Colonic mucosa (tissue), 4 donors: ENCODE measurements at regions not wholly inside any gene's neighbourhood (a gene's known extent, or its start where the extent isn't known, plus 50 kb on each side); places are given as distances from the start of the nearest gene placed in this dataset.

Source experiments
- DNase-seq: peaks from one replicate; pipeline ENCODE4 v3.0.0-alpha.2; 2020
- H3K27ac ChIP-seq: fragments of 200-600 bp; one replicate; pipeline ENCODE4 v1.8.0; 2021
- H3K27me3 ChIP-seq: fragments of 200-600 bp; one replicate; pipeline ENCODE4 v1.8.0; 2021
- H3K36me3 ChIP-seq: fragments of 200-600 bp; one replicate; pipeline ENCODE4 v1.8.0; 2021
- H3K4me1 ChIP-seq: fragments of 200-600 bp; one replicate; pipeline ENCODE4 v1.8.0; 2021; ENCODE audit warnings: mild to moderate bottlenecking
- H3K4me3 ChIP-seq: fragments of 200-600 bp; one replicate; pipeline ENCODE4 v1.8.0; 2021
- H3K9ac ChIP-seq, 2 donors: one replicate each; pipeline ENCODE4 v1.7.0; 2013; ENCODE audit warnings: control low read depth in 2 of 2, low read depth in 2 of 2, low read length in 2 of 2
- H3K9me3 ChIP-seq: fragments of 200-600 bp; one replicate; pipeline ENCODE4 v1.8.0; 2021
- CTCF ChIP-seq: fragments of 200-600 bp; IDR thresholded peaks from one replicate; pipeline ENCODE4 v1.8.0; 2022; ENCODE audit warnings: antibody characterized with exemption, mild to moderate bottlenecking
- intact Hi-C: fragments of 100-400 bp; cut with DNase I; formaldehyde crosslinking; loops from one replicate; pipeline ENCODE4 v1.14.1; 2022
- donor health status: healthy.
- donor health status: DM: no; HTN: no; CAD: no.
- donor health status: DM: no; HTN: no; CAD: no.

GRCh38 chr20:39878809-39879208 is 810.2 kb downstream of the MAFB start:
- H3K4me3 ChIP-seq = no peak overlapping the region
- intact Hi-C loops = no loop called here
- no peaks in the 10 kb centered on the region for H3K36me3 ChIP-seq
- no peak overlapping the region for H3K9ac ChIP-seq
- no peak for TF ChIP-seq CTCF
- H3K4me1 ChIP-seq = no peaks in the 10 kb centered on the region
- H3K9me3 ChIP-seq = no peaks in the 10 kb centered on the region
- no peaks in the 10 kb centered on the region for H3K27me3 ChIP-seq
- no peak for DNase-seq
- no peak overlapping the region for H3K27ac ChIP-seq

GRCh38 chr20:39878320-39878719 is 810.7 kb downstream of the MAFB start:
- no peaks in the 10 kb centered on the region for H3K9me3 ChIP-seq
- TF ChIP-seq CTCF = no peak
- no peaks in the 10 kb centered on the region for H3K36me3 ChIP-seq
- H3K27me3 ChIP-seq = no peaks in the 10 kb centered on the region
- H3K4me1 ChIP-seq = no peaks in the 10 kb centered on the region
- intact Hi-C loops = no loop called here
- H3K4me3 ChIP-seq = no peak overlapping the region
- no peak overlapping the region for H3K27ac ChIP-seq
- H3K9ac ChIP-seq = no peak overlapping the region
- DNase-seq = no peak

- Histone ChIP-seq H3K27ac (no peak overlapping the region), H3K9ac (no peak overlapping the region), H3K4me3 (no peak overlapping the region), H3K27me3 (no peaks in the 10 kb centered on the region), H3K9me3 (no peaks in the 10 kb centered on the region), H3K4me1 (no peaks in the 10 kb centered on the region), H3K36me3 (no peaks in the 10 kb centered on the region)
- no peak for TF ChIP-seq CTCF
- intact Hi-C loops = no loop called here
- DNase-seq = no peak
These were observed 811.2 kb downstream of the MAFB start for GRCh38 chr20:39877788-39878187.

GRCh38 chr20:39876976-39877635 is 811.9 kb downstream of the MAFB start:
- Histone ChIP-seq H3K36me3 (no peaks in the 10 kb centered on the region), H3K4me1 (no peaks in the 10 kb centered on the region), H3K9ac (no peak overlapping the region), H3K27ac (no peak overlapping the region), H3K9me3 (no peaks in the 10 kb centered on the region), H3K27me3 (no peaks in the 10 kb centered on the region), H3K4me3 (no peak overlapping the region)
- no peak for DNase-seq
- intact Hi-C loops = no loop called here
- TF ChIP-seq CTCF = no peak

GRCh38 chr20:39875492-39876110 is 813.4 kb downstream of the MAFB start:
- TF ChIP-seq CTCF = no peak
- intact Hi-C loops = loop anchor here (2.0 kb wide), 1 partner anchor 607 kb away; no protein-coding TSS in a partner anchor
- no peak overlapping the region for H3K27ac ChIP-seq
- no peak overlapping the region for H3K9ac ChIP-seq
- no peaks in the 10 kb centered on the region for H3K36me3 ChIP-seq
- no peak for DNase-seq
- no peaks in the 10 kb centered on the region for H3K9me3 ChIP-seq
- no peak overlapping the region for H3K4me3 ChIP-seq
- no peaks in the 10 kb centered on the region for H3K4me1 ChIP-seq
- H3K27me3 ChIP-seq = no peaks in the 10 kb centered on the region
